ENCODE measurements at regions not wholly inside any gene's neighbourhood (a gene's known extent, or its start where the extent isn't known, plus 50 kb on each side); places are given as distances from the start of the nearest gene placed in this dataset.

GRCh38 chr12:39240587-39240986, 202.3 kb downstream of the KIF21A start:
- DNase-seq: no peak

DNA sequence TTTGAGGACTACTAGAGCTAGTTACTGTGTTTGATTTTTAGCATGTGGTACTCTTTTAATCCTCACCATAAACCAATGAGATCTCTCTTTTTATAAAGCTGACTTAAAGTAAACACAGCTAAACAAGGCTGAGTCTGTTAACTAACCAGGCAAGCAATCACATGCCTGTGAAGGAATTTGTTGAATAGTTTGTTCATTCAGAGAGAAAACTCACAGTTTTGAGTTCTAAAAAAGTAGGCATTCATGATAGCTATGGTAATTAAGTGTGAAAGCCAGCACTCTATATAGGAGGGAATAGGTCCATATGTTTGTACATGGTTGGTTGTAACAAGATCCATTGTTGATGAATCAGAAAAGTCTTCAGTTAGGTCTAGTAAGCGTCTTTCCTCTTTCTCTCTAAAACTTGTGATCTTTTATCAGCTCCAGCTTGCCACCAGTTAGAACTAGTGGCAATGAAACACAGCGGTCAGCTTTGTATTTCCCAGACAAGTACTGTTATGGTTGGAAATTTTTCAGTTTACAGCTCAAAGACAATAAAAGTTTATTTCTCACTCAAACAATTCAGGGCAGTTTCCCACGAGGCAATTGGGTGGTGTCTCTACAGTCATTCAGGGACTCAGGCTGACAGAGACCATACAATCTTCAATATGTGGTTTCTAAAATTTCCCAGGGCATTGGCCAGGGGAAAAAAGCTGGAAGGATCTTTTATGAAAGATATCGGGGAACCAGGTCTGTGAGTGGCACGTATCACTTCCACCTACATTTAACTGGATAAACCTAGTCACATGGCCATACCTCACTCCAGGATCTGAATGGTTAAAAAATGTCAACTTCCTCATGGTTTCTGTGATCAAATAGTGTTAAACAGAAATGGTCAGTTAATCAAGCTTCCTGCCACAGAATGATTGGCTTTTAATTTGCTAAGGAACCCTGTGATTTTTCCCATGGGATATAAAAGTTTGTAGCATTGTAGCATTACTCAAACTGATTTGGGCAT, 203.1 kb downstream of the KIF21A start:
- DNase-seq: no peak

DNA sequence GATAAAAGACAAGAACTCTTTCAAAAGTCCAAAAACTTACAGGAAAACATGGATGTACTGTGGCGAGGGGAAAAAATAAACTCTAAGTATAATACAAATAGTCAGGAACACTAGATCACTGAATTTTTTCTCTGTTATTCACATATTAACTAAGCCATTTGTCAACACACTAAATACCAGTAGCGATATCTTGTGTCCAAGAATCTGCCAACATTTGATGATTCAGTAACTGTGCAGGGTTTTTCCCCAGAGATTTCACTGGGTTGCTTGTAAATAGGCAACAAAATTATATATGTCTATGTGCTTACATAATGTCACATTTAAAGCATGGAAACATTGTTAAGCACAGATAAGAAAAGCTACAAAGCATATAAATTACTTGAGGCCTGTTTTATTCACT, 205.9 kb downstream of the KIF21A start:
- no peak for DNase-seq

DNA sequence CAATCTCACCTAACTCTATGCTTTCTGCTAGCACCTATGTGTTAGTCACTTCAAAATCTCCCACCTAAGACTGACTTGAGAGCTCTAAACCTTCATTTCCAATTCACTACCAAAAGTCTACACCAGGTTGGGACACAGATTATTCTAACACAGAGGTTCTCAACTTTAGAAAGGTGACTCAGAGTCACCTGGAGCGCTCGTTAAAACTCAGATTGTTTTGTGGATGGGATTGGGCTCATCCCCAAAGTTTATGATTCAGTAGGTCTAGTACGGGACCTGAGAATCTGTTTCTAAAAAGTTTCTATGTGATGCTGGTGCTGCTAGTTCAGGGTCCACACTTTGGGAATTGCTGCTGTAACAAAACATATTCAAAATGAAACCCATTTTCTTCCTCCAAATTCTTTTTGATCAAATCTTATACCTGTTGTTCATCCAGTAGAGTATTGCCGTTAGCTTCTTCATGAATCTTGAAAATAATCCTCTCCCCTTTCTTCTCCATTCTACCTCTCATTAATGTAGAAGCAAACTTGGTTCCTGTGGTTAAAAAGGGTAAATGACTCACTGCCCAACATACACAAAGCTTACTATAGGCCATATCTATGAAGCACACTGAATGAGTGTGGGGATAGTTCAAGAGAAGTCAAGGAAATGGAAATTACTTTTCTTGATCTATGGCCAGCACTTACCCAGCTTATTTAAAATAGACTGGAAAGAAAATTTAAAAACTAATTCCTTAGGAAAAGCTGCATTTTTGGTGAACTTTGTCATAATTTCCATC, 206.7 kb downstream of the KIF21A start:
- DNase-seq: no peak

- DNase-seq: no peak
Observed at GRCh38 chr12:39230086-39230485, 212.8 kb downstream of the KIF21A start.

DNA sequence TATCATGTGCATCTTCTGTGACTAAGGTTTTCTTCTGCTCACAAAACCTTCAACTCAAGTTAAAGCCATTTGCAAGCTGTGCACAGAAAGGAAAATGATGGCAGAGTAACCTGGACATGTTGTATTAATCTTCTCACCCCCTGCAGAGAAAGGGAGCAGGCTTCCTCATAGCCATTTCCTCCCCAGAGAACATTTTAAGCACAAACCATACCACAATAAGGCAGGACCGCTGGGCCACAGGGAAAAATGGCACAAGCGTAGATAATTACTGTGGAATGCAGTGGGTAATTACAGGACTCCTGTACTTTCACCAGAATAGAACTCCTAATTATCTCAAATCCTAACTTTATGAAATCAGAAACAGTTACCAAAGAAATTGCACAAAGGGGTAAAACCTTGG, 215.7 kb downstream of the KIF21A start:
- DNase-seq: no peak

DNA sequence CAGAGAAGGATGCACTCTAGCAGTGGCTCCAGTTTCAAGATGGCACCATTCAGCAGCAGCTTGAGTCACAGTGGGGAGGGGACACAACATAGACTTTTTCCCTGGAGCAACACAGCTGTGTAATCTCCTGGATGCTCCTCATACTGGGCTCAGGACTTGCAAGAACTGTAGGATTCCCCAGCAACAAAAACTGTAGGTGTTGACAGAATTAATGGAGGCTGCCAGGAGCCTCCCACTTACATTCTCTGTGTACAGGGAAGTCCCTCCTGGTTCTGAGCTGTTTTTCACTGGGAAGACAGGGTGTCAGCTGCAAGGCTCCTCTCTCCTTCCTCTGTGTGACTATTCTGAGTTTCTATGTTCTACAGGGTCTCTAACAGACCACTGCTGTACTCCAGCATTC, 217.9 kb downstream of the KIF21A start:
- DNase-seq: no peak

DNA sequence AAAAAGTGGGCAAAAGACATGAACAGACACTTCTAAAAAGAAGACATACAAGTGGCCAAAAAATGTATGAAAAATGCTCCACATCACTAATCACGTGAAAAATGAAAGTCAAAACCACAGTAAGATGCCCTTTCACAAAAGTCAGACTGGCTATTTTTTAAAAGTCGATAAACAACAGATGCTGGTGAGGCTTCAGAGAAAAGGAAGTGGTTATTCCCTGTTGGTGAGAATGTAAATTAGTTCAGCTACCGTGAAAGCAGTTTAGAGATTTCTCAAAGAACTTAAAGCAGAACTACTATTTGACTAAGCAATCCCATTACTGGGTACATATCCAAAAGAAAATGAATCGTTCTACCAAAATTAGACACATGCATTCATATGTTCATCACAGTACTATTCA, 237.0 kb downstream of the KIF21A start:
- DNase-seq: no peak

- DNase-seq: no peak
Observed at GRCh38 chr12:39199351-39199750, 243.6 kb downstream of the KIF21A start.

GRCh38 chr12:39188689-39189088, 254.2 kb downstream of the KIF21A start:
- DNase-seq: no peak

- no peak for DNase-seq
Observed at GRCh38 chr12:39186744-39187143, 256.2 kb downstream of the KIF21A start.

GRCh38 chr12:39178837-39179236, 264.1 kb downstream of the KIF21A start:
- DNase-seq: no peak

- DNase-seq: no peak
Observed at GRCh38 chr12:39176356-39176755, 266.6 kb downstream of the KIF21A start.

DNA sequence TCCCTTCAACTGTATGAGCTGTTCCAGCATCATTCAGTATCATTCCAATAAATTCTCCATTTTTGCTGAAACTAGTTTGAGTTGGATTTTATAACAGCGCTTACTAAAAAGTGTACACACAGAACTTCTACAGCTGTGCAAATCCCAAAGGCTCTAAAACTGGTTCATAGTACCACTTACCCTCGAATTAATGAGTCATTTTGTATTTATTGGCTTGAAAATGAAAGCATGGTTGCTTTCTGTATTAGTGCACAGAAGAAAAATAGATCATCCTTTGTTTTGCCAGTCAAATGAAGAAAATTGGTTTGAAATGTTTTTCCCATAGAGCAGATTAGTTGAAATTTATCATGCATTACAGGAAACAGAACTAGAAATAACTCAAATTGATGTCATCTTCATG, 268.3 kb upstream of the CPNE8 start:
- DNase-seq: no peak

GRCh38 chr12:39165338-39165737, 259.9 kb upstream of the CPNE8 start:
- no peak for DNase-seq

- no peak for DNase-seq
Observed at GRCh38 chr12:39161465-39162085, 256.2 kb upstream of the CPNE8 start.

- DNase-seq: no peak
Observed at GRCh38 chr12:39157696-39158342, 252.4 kb upstream of the CPNE8 start.

DNA sequence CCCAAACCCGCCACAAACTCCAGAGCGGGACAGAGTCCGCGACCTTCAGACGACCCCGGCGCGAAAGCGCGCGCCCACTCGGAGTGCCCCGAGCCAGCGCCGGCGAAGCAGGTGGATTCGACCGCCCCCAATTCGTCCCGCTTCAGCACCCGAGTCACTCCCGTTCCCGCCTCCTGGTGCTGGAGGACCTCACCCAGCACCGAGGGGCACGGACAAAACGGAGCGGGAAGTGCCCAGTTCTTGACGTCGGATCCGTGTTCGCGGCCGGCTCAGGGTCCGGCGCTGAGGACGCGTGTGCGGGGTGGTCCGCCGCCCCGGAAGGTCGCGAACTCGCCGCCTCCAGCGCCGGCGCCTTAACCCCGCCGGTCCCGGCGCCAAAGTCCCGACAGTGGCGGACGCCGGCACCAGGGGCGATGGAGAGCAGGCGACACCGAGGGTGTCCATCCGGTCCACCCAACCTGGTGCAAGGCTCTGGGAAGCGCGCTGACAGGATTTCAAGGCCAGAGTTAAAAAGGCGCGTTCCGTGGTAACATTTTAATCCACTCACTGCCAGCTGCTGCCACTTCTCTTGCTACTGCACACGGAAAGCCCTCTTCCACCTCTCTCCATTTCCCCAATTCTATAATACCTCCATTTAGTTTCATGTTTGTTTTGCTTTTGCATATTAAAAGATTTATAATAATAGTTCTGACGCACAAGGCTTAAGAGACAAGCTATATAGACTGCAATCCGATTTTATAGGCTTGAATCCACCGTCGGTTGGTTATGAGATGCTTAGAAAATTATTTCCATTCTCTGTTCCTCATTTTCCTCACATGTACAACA, 240.0 kb upstream of the CPNE8 start:
- peak; percentile 12 for DNase-seq

DNA sequence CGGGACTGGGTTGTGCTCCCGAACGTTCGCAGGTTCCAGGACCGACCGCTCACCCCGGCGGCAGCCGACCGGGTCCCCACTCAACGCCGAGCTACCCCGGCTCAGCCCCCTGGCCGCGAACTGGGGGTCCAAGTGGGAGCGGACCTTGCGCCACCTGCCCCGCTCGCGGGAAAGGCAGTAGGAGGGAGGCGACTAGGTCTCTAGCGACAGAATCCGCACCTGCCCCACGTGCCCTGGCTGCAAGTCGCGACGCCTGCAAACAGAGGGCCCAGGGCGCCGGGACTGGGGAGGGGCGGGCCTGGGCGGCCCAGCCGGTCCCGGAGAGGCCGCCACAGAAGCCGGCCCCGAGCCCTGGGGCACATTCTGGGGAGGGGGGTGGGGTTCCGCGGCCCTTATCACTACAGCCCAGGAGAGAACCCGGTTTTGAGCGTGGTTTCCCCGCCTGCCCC, 239.2 kb upstream of the CPNE8 start:
- no peak for DNase-seq

- no peak for DNase-seq
Observed at GRCh38 chr12:39138268-39138667, 232.9 kb upstream of the CPNE8 start.

DNA sequence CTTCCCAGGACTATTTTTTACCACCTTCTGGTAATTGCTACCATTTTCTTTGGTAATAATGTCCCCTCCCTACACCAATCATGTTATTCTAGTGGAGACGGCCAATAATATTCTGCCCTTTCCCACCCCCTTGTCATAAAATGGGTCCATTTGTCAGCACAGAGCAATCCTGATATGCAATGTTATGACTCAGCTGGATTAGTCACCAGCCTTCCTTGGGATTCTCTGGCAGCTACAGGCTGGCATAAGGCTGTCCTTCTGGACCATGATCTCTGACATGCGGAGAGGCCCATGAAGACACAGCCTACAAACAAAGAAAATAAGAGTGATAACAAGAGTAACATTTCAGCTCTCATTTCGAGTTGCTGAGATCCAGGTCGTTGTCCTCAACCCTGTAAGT, 222.0 kb upstream of the CPNE8 start:
- no peak for DNase-seq

DNA sequence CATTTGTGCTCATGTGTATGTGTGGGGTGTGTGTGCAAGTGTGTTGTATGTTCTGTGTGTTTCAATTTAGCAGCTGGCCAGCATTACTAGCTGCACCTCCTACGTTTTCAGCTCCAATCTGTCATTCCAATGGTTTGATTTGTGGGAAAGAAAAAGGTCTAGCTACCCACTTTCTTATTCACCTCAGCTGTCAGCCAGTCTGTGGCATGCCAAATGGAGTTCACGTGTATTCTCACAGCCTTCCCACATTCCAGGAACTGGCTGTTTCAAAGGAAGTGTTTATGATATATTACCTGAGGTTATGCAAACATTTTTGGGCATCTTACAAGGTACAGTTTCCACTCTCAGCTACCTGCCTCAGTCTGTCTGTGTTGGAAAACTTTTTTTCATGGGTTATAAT, 220.2 kb upstream of the CPNE8 start:
- no peak for DNase-seq

All from RPMI8226 (cell line).